ENCODE measurements at regions not wholly inside any gene's neighbourhood (a gene's known extent, or its start where the extent isn't known, plus 50 kb on each side); places are given as distances from the start of the nearest gene placed in this dataset.

GRCh38 chr20:57835588-57836455, 126.0 kb upstream of the PMEPA1 start:
- TF ChIP-seq POLR2AphosphoS5 (IDR thresholded peaks at IDR 0.05; ENCODE audit: low read depth, low read length), result no peak
- no peak for TF ChIP-seq TAF1 (IDR thresholded peaks at IDR 0.05; ENCODE audit: borderline replicate concordance, insufficient read depth, low read length)
- no peak for TF ChIP-seq REST (IDR thresholded peaks at IDR 0.05; ENCODE audit: insufficient read depth in 1 of 2, low read depth in 2 of 2, low read length in 2 of 2)
